ENCODE measurements at regions not wholly inside any gene's neighbourhood (a gene's known extent, or its start where the extent isn't known, plus 50 kb on each side); places are given as distances from the start of the nearest gene placed in this dataset.

GRCh38 chr6:27545271-27546046 is 72.6 kb upstream of the ZNF184 start (continued):
- no peak for TF ChIP-seq ZNF646 (CRISPR knock-in tag; IDR thresholded peaks at IDR 0.05)
- no peak for TF ChIP-seq MLLT10 (CRISPR knock-in tag; IDR thresholded peaks at IDR 0.05)
- TF ChIP-seq NFKB2 (CRISPR knock-in tag; IDR thresholded peaks at IDR 0.05; ENCODE audit: borderline replicate concordance): peak; percentile 53; the same call in 1 of the 2 replicates
- TF ChIP-seq ZBTB26 (CRISPR knock-in tag; IDR thresholded peaks at IDR 0.05; ENCODE audit: borderline replicate concordance): peak; percentile 47; the same call in 1 of the 2 replicates
- TF ChIP-seq RBM39 (IDR thresholded peaks at IDR 0.05; ENCODE audit: low read depth, low read length, poor library complexity, severe bottlenecking): no peak
- TF ChIP-seq ZNF17 (CRISPR knock-in tag; IDR thresholded peaks at IDR 0.05): no peak
- peak; percentile 86 for TF ChIP-seq RBAK (CRISPR knock-in tag; IDR thresholded peaks at IDR 0.05)
- no peak for TF ChIP-seq ZBTB40 (IDR thresholded peaks at IDR 0.05)
- TF ChIP-seq ZBTB40 (CRISPR knock-in tag; IDR thresholded peaks at IDR 0.05): peak; percentile 52; the same call in 1 of the 2 replicates
- peak; percentile 45; the same call in 1 of the 2 replicates for TF ChIP-seq E2F5 (CRISPR knock-in tag; conservative IDR thresholded peaks at IDR 0.05)

Measured in HepG2 (cell line).